Fibroblast of villous mesenchyme (primary cell): ENCODE measurements at regions not wholly inside any gene's neighbourhood (a gene's known extent, or its start where the extent isn't known, plus 50 kb on each side); places are given as distances from the start of the nearest gene placed in this dataset.

Source experiments
- DNase-seq: peaks from one replicate; pipeline ENCODE4 v3.0.0-alpha.2; 2010; ENCODE audit warnings: low read depth
- H3K4me3 ChIP-seq: 2 replicates; pipeline ENCODE4 v1.5.1; 2011; ENCODE audit warnings: low read depth, mild to moderate bottlenecking, low read length
- CTCF ChIP-seq: IDR thresholded peaks from 2 replicates; pipeline ENCODE4 v1.5.1; 2012; ENCODE audit warnings: low read depth, mild to moderate bottlenecking, low read length; ENCODE audit not compliant: insufficient read depth

- no peak for TF ChIP-seq CTCF
- no peak for DNase-seq
- no peak overlapping the region for H3K4me3 ChIP-seq
Observed at GRCh38 chr4:104719539-104720230, 225.0 kb upstream of the CXXC4 start.

GRCh38 chr4:104722467-104722866 is 227.8 kb upstream of the CXXC4 start:
- DNase-seq: no peak
- H3K4me3 ChIP-seq: no peak overlapping the region
- TF ChIP-seq CTCF: no peak

GRCh38 chr4:104726002-104726401 is 231.3 kb upstream of the CXXC4 start:
- no peak overlapping the region for H3K4me3 ChIP-seq
- DNase-seq: no peak
- no peak for TF ChIP-seq CTCF

GRCh38 chr4:104727643-104728042 is 232.9 kb upstream of the CXXC4 start:
- H3K4me3 ChIP-seq: no peak overlapping the region
- DNase-seq: no peak
- TF ChIP-seq CTCF: no peak

GRCh38 chr4:104728380-104729122 is 233.9 kb upstream of the CXXC4 start:
- H3K4me3 ChIP-seq: no peak overlapping the region
- no peak for TF ChIP-seq CTCF
- peak; percentile 29 for DNase-seq

- no peak for TF ChIP-seq CTCF
- DNase-seq: no peak
- no peak overlapping the region for H3K4me3 ChIP-seq
Observed at GRCh38 chr4:104732766-104733165, 238.1 kb upstream of the CXXC4 start.
